AG04450 (cell line): ENCODE measurements at regions not wholly inside any gene's neighbourhood (a gene's known extent, or its start where the extent isn't known, plus 50 kb on each side); places are given as distances from the start of the nearest gene placed in this dataset.

ENCODE experiments used
- CTCF ChIA-PET: fragments of 300-600, 350-600 bp; formaldehyde crosslinking; extraction: SDS; loops from one replicate; lab custom pipeline; 2022; ENCODE audit warnings: antibody characterized with exemption, inconsistent platforms; lab: Charles Lee
- POLR2A ChIA-PET: fragments of 350-600 bp; formaldehyde crosslinking; extraction: SDS; loops from one replicate; lab custom pipeline; 2021; ENCODE audit warnings: antibody characterized with exemption, inconsistent platforms; lab: Yijun Ruan, JAX
- DNase-seq: peaks from one replicate; pipeline ENCODE4 v3.0.0-alpha.2; 2011; ENCODE audit warnings: low read depth, low spot score
- H3K27ac ChIP-seq: one replicate; pipeline ENCODE4 v1.5.1; 2012; ENCODE audit warnings: low read depth, low read length, control low read depth
- H3K27me3 ChIP-seq: one replicate; pipeline ENCODE4 v1.6.0; 2012; ENCODE audit warnings: low read length; ENCODE audit not compliant: control insufficient read depth, insufficient read depth
- H3K4me3 ChIP-seq: 2 replicates; pipeline ENCODE4 v1.5.1; 2011; ENCODE audit warnings: mild to moderate bottlenecking, low read depth, low read length, control low read depth
- H3K9me3 ChIP-seq: 2 replicates; pipeline ENCODE4 v1.5.1; 2012; ENCODE audit warnings: low read length; ENCODE audit not compliant: control insufficient read depth, insufficient read depth
- CTCF ChIP-seq: IDR thresholded peaks from 2 replicates; pipeline ENCODE4 v1.5.1; 2011; ENCODE audit warnings: low read depth, low read length, control low read depth, inconsistent platforms

- Histone ChIP-seq H3K9me3 (no peaks in the 10 kb centered on the region), H3K4me3 (no peak overlapping the region), H3K27ac (no peak overlapping the region), H3K27me3 (no peaks in the 10 kb centered on the region)
- no peak for DNase-seq
- CTCF ChIA-PET = no interaction called here
- TF ChIP-seq CTCF = no peak
- POLR2A ChIA-PET = no interaction called here
Observed at GRCh38 chr9:103281126-103281525, 286.0 kb downstream of the CYLC2 start.

GRCh38 chr9:103287361-103287760 lies 292.2 kb downstream of the CYLC2 start:
- POLR2A ChIA-PET = no interaction called here
- DNase-seq = no peak
- H3K9me3 ChIP-seq = peaks cover 7% of the 10 kb centered on the region
- H3K27ac ChIP-seq = no peak overlapping the region
- no peak overlapping the region for H3K4me3 ChIP-seq
- CTCF ChIA-PET = no interaction called here
- TF ChIP-seq CTCF = no peak
- H3K27me3 ChIP-seq = no peaks in the 10 kb centered on the region

GRCh38 chr9:103296189-103296588 lies 301.1 kb downstream of the CYLC2 start:
- no peak overlapping the region for H3K27ac ChIP-seq
- no peak overlapping the region for H3K4me3 ChIP-seq
- CTCF ChIA-PET = no interaction called here
- no peak for DNase-seq
- no peaks in the 10 kb centered on the region for H3K27me3 ChIP-seq
- peaks cover 4% of the 10 kb centered on the region for H3K9me3 ChIP-seq
- no peak for TF ChIP-seq CTCF
- POLR2A ChIA-PET = no interaction called here

- no peaks in the 10 kb centered on the region for H3K27me3 ChIP-seq
- no peak overlapping the region for H3K27ac ChIP-seq
- H3K4me3 ChIP-seq = no peak overlapping the region
- DNase-seq = no peak
- H3K9me3 ChIP-seq = peaks cover 4% of the 10 kb centered on the region
- no peak for TF ChIP-seq CTCF
- POLR2A ChIA-PET = no interaction called here
- CTCF ChIA-PET = no interaction called here
Observed at GRCh38 chr9:103301051-103301450, 305.9 kb downstream of the CYLC2 start.

GRCh38 chr9:103304797-103305196 lies 309.7 kb downstream of the CYLC2 start:
- Histone ChIP-seq H3K27ac (no peak overlapping the region), H3K9me3 (peaks cover 4% of the 10 kb centered on the region), H3K4me3 (no peak overlapping the region), H3K27me3 (no peaks in the 10 kb centered on the region)
- no peak for DNase-seq
- POLR2A ChIA-PET = no interaction called here
- TF ChIP-seq CTCF = no peak
- CTCF ChIA-PET = interaction anchor here (0.6 kb wide), 1 partner anchor 14 kb away, joined by 3 read pairs; no protein-coding TSS in a partner anchor
